Fibroblast of lung (primary cell): ENCODE measurements at regions not wholly inside any gene's neighbourhood (a gene's known extent, or its start where the extent isn't known, plus 50 kb on each side); places are given as distances from the start of the nearest gene placed in this dataset.
"Not testable (repeated sequence)": the region's sequence is repeated elsewhere in the genome, so short reads cannot be mapped to it uniquely, and the experiment has no call there.

Experiments used
- EZH2 ChIP-seq: IDR thresholded peaks from 2 replicates; pipeline ENCODE4 v1.5.1; 2012; ENCODE audit warnings: low read length, control low read depth, mild to moderate bottlenecking; ENCODE audit errors: missing control alignments
- TF ChIP-seq, protein P1 (sequence below), 2 donors: IDR thresholded peaks in 1 of 2; conservative IDR thresholded peaks in 1 of 2; 1 replicate in 1 of 2; 2 replicates in 1 of 2; pipeline ENCODE4 v1.5.1; 2011 to 2012; ENCODE audit warnings: low read length in 2 of 2, control low read depth in 1 of 2, inconsistent platforms in 1 of 2, low read depth in 1 of 2, mild to moderate bottlenecking in 1 of 2

- TF ChIP-seq, protein P1, sequence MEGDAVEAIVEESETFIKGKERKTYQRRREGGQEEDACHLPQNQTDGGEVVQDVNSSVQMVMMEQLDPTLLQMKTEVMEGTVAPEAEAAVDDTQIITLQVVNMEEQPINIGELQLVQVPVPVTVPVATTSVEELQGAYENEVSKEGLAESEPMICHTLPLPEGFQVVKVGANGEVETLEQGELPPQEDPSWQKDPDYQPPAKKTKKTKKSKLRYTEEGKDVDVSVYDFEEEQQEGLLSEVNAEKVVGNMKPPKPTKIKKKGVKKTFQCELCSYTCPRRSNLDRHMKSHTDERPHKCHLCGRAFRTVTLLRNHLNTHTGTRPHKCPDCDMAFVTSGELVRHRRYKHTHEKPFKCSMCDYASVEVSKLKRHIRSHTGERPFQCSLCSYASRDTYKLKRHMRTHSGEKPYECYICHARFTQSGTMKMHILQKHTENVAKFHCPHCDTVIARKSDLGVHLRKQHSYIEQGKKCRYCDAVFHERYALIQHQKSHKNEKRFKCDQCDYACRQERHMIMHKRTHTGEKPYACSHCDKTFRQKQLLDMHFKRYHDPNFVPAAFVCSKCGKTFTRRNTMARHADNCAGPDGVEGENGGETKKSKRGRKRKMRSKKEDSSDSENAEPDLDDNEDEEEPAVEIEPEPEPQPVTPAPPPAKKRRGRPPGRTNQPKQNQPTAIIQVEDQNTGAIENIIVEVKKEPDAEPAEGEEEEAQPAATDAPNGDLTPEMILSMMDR (conservative IDR thresholded peaks at IDR 0.05 in 1 of 2, IDR thresholded peaks at IDR 0.05 in 1 of 2; ENCODE audit: low read depth in 1 of 2, low read length in 2 of 2), result not testable (repeated sequence)
- TF ChIP-seq EZH2, result not testable (repeated sequence)
These were observed 88.0 kb upstream of the CDC42BPA start for GRCh38 chr1:227406332-227406731.
